Right lobe of liver (tissue), 6 donors: ENCODE measurements at regions not wholly inside any gene's neighbourhood (a gene's known extent, or its start where the extent isn't known, plus 50 kb on each side); places are given as distances from the start of the nearest gene placed in this dataset.

Source experiments
- ATAC-seq, 4 donors: fragments of 200-7000 bp; cut with Tn5 transposase; one replicate each; pipeline ENCODE4 v1.9.1; 2020; ENCODE audit warnings: mild to moderate bottlenecking in 4 of 4, moderate library complexity in 4 of 4
- DNase-seq, 3 donors: peaks; one replicate each; pipeline ENCODE4 v3.0.0-alpha.2; 2020
- H3K27ac ChIP-seq, 3 donors: fragments of 200-600 bp; one replicate each; pipeline ENCODE4 v1.8.0; 2022
- H3K27me3 ChIP-seq, 2 donors: fragments of 200-600 bp; one replicate each; pipeline ENCODE4 v1.8.0; 2022
- H3K36me3 ChIP-seq, 4 donors: fragments of 200-600 bp; sonication (generic) in 1 of 4; one replicate each; pipeline versions ENCODE4 v1.5.1 to v1.8.0; 2017 to 2022; ENCODE audit warnings: control low read depth in 1 of 4
- H3K4me1 ChIP-seq, 4 donors: fragments of 200-600 bp; sonication (generic) in 1 of 4; one replicate each; pipeline versions ENCODE4 v1.5.1 to v1.8.0; 2017 to 2022; ENCODE audit warnings: control low read depth in 1 of 4
- H3K4me3 ChIP-seq, 3 donors: fragments of 200-600 bp; one replicate each; pipeline ENCODE4 v1.8.0; 2022
- H3K9me3 ChIP-seq, 4 donors: fragments of 200-600 bp; sonication (generic) in 1 of 4; one replicate each; pipeline versions ENCODE4 v1.5.1 to v1.8.0; 2017 to 2022; ENCODE audit warnings: control low read depth in 1 of 4
- POLR2A ChIP-seq: fragments of 450-650 bp; IDR thresholded peaks from one replicate; pipeline ENCODE4 v1.6.1; 2017; ENCODE audit warnings: antibody characterized with exemption, mild to moderate bottlenecking
- WGBS: methylation state at CpG from one replicate; pipeline ENCODE4 v1.1.6; 2018; ENCODE audit warnings: low coverage, low lambda C conversion rate; ENCODE audit not compliant: insufficient coverage; ENCODE audit errors: missing lambda C conversion rate; 5-methylcytosine and 5-hydroxymethylcytosine counted together
- intact Hi-C, 2 donors: fragments of 100-400 bp; cut with DNase I; formaldehyde crosslinking; loops; one replicate each; pipeline versions ENCODE4 v1.11.2 to v1.14.1; 2022
- TF ChIP-seq, protein P1 (sequence below), 4 donors: fragments of 200-600 bp in 3 of 4; fragments of 450-650 bp in 1 of 4; IDR thresholded peaks; one replicate each; pipeline versions ENCODE4 v1.5.1 to v1.8.0; 2016 to 2022; ENCODE audit warnings: antibody characterized with exemption in 4 of 4, mild to moderate bottlenecking in 2 of 4
- donor health status: DM: no; HTN: yes; CAD: no.
- donor health status: DM: no; HTN: no; CAD: no.
- donor health status: DM: no; HTN: no; CAD: no.
- donor health status: DM: no; HTN: yes; CAD: no.
- donor health status: DM: no; HTN: yes; CAD: no.

DNA sequence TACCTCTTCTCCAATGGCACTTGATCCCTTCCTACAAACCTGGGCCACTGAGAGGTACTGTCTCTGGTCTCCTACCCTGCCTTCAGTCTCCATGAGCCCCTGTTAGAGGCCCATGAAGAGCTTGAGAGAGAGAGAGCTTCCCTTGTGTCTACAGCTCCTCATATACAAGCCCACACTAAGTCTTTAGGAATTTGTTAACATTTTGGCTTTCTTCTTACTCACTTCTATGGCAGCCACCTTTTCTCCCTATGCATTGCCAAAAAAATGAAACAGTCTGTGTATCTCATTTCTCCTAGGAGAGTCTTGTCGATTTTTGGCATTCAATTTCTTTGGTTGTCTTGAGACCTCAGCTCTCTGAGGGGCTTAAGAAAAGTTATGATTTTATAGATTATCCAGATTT is 90.9 kb upstream of the LNX1 start:
- no peak for DNase-seq
- Histone ChIP-seq H3K27me3 (no peaks in the 10 kb centered on the region), H3K36me3 (no peaks in the 10 kb centered on the region), H3K4me1 (no peaks in the 10 kb centered on the region), H3K4me3 (no peak overlapping the region), H3K9me3 (no peaks in the 10 kb centered on the region), H3K27ac (no peak overlapping the region)
- TF ChIP-seq, protein P1, sequence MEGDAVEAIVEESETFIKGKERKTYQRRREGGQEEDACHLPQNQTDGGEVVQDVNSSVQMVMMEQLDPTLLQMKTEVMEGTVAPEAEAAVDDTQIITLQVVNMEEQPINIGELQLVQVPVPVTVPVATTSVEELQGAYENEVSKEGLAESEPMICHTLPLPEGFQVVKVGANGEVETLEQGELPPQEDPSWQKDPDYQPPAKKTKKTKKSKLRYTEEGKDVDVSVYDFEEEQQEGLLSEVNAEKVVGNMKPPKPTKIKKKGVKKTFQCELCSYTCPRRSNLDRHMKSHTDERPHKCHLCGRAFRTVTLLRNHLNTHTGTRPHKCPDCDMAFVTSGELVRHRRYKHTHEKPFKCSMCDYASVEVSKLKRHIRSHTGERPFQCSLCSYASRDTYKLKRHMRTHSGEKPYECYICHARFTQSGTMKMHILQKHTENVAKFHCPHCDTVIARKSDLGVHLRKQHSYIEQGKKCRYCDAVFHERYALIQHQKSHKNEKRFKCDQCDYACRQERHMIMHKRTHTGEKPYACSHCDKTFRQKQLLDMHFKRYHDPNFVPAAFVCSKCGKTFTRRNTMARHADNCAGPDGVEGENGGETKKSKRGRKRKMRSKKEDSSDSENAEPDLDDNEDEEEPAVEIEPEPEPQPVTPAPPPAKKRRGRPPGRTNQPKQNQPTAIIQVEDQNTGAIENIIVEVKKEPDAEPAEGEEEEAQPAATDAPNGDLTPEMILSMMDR (IDR thresholded peaks at IDR 0.05), result no peak
- no peak for TF ChIP-seq POLR2A
- ATAC-seq, result no peak
- 80% methylated on average over 1 of the region's 1 CpG for WGBS
- intact Hi-C loops, result no loop called here

DNA sequence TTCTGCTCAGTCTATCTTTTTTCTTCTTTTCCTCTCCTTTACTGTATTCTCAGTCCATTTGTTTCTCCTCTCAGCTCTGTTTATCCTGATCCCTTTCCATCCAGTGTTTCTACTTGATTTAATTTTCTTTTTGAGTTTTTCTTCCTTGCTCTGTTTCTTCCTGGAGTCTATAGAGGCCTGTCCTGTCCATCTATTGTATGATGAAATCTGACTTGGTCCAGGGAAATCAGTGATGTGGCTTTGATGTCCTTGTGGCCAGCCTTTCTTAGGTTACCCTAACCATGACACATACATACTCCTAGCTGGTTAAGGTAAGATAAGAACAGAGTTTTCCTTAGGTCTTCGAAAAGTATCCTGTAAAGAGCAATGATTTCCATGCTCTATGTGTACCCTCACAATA is 89.3 kb upstream of the LNX1 start:
- H3K4me3 ChIP-seq, result no peak overlapping the region
- ATAC-seq (no peak), DNase-seq (no peak)
- H3K36me3 ChIP-seq, result no peaks in the 10 kb centered on the region
- no peak overlapping the region for H3K27ac ChIP-seq
- no peaks in the 10 kb centered on the region for H3K27me3 ChIP-seq
- 78% methylated on average over 1 of the region's 1 CpG for WGBS
- no peaks in the 10 kb centered on the region for H3K9me3 ChIP-seq
- peaks cover 0 to 6% (median 0%) of the 10 kb centered on the region in 4 donors for H3K4me1 ChIP-seq
- TF ChIP-seq, protein P1 (IDR thresholded peaks at IDR 0.05), result no peak
- no peak for TF ChIP-seq POLR2A
- intact Hi-C loops, result no loop called here

DNA sequence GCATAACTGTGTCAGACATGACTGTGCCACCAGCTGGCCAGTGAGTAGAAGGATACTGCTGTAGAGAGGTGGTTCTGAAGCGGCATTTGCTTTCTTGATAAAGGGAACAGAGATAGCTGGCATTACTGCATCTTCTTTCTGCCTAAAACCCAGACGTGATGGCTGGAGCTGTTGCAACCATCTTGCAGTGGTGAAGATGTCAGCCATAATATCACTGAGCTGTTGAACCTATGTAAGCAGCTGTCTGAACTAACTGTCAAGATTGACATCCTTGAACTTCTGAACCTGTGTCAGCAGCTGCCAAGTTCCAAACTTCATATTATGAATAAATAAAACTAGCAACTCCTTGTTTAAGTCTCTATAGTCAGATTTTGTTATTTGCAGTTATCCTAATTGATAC is 88.9 kb upstream of the LNX1 start:
- H3K4me1 ChIP-seq, result peaks cover 0 to 6% (median 0%) of the 10 kb centered on the region in 4 donors
- TF ChIP-seq POLR2A, result no peak
- TF ChIP-seq, protein P1 (IDR thresholded peaks at IDR 0.05), result no peak
- intact Hi-C loops, result no loop called here
- no peaks in the 10 kb centered on the region for H3K36me3 ChIP-seq
- 56% methylated on average over 2 of the region's 2 CpGs for WGBS
- no peaks in the 10 kb centered on the region for H3K27me3 ChIP-seq
- no peaks in the 10 kb centered on the region for H3K9me3 ChIP-seq
- DNase-seq (no peak), ATAC-seq (peak in 2 of 4 donors; percentile 63 to 65)
- no peak overlapping the region for H3K27ac ChIP-seq
- H3K4me3 ChIP-seq, result no peak overlapping the region

DNA sequence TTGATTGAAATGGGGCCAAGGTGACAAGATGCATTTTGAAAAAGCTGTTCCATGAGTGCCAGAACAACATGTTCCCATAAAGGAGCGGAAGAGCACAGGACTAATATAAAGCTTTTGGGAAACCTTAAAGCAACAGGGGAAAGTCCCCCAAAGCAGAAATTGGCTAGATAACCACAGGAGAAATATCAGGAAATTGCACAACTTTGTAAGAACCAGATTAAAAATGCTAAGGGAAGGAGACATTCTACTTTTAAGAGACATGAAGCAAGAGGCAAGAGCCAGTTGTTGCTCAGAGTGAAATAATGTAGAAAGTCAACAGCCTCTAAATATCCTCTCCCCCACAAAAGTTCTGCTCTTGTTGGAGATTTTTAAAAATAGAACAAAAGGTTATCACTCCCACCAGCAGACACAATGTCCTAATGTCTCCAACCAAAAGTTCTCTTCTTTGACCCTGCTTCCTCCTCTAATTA is 85.2 kb upstream of the LNX1 start:
- DNase-seq (no peak), ATAC-seq (peak in 3 of 4 donors; percentile 30 to 59 (median 57))
- peaks cover 0 to 13% (median 0%) of the 10 kb centered on the region in 4 donors for H3K4me1 ChIP-seq
- no peaks in the 10 kb centered on the region for H3K9me3 ChIP-seq
- 13% methylated on average over 1 of the region's 1 CpG for WGBS
- no peaks in the 10 kb centered on the region for H3K27me3 ChIP-seq
- TF ChIP-seq, protein P1 (IDR thresholded peaks at IDR 0.05), result no peak
- no peak for TF ChIP-seq POLR2A
- no peaks in the 10 kb centered on the region for H3K36me3 ChIP-seq
- H3K4me3 ChIP-seq, result no peak overlapping the region
- no peak overlapping the region for H3K27ac ChIP-seq
- intact Hi-C loops, result no loop called here

DNA sequence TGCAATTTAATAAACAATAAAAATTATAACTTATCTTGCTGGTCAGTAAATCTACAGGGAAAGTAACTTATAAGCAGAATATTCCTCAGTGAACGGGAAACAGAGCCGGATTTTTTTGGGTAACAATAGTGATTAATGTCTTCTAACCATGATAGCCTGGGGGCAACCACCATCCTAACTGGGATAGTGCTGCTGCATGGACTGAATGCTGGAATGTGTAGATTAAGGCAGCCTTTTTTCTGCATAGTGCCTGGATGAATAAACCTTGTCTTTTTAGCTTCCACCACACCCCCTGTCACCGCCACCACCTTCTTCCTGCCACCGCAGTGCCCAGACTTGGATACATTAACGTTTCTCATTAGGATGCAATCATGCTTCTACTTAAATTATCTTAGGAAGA is 83.6 kb upstream of the LNX1 start:
- TF ChIP-seq, protein P1 (IDR thresholded peaks at IDR 0.05), result no peak
- TF ChIP-seq POLR2A, result no peak
- Histone ChIP-seq H3K4me1 (peaks cover 0 to 18% (median 0%) of the 10 kb centered on the region in 4 donors), H3K9me3 (no peaks in the 10 kb centered on the region), H3K27me3 (no peaks in the 10 kb centered on the region), H3K36me3 (no peaks in the 10 kb centered on the region), H3K27ac (no peak overlapping the region), H3K4me3 (no peak overlapping the region)
- intact Hi-C loops, result no loop called here
- 67% methylated on average over 4 of the region's 5 CpGs for WGBS
- ATAC-seq, result no peak
- no peak for DNase-seq
